Lung (tissue), 11 donors: ENCODE measurements at regions not wholly inside any gene's neighbourhood (a gene's known extent, or its start where the extent isn't known, plus 50 kb on each side); places are given as distances from the start of the nearest gene placed in this dataset.

Experiments
- ATAC-seq: fragments of 200-7000 bp; cut with Tn5 transposase; one replicate; pipeline ENCODE4 v1.9.1; 2020; ENCODE audit warnings: moderate number of reproducible peaks; ENCODE audit not compliant: insufficient read depth, low FRiP score
- DNase-seq, 3 donors: peaks; one replicate each; pipeline ENCODE4 v3.0.0-alpha.2; 2013 to 2017
- H3K27ac ChIP-seq, 2 donors: one replicate each; pipeline ENCODE4 v1.5.1; 2013; ENCODE audit warnings: mild to moderate bottlenecking in 2 of 2, moderate library complexity in 2 of 2, control low read depth in 1 of 2, inconsistent platforms in 1 of 2, low read depth in 1 of 2, low read length in 1 of 2
- H3K27me3 ChIP-seq, 3 donors: one replicate each; pipeline ENCODE4 v1.5.1; 2013; ENCODE audit warnings: low read length in 2 of 3; ENCODE audit not compliant: control insufficient read depth in 3 of 3, insufficient read depth in 3 of 3
- H3K36me3 ChIP-seq, 4 donors: one replicate each; pipeline ENCODE4 v1.5.1; 2013; ENCODE audit warnings: low read length in 4 of 4, mild to moderate bottlenecking in 1 of 4, moderate library complexity in 1 of 4; ENCODE audit not compliant: control insufficient read depth in 4 of 4, insufficient read depth in 4 of 4
- H3K4me1 ChIP-seq, 5 donors: one replicate each; pipeline ENCODE4 v1.5.1; 2013; ENCODE audit warnings: low read length in 5 of 5, mild to moderate bottlenecking in 2 of 5, moderate library complexity in 1 of 5; ENCODE audit not compliant: control insufficient read depth in 5 of 5, insufficient read depth in 5 of 5
- H3K4me3 ChIP-seq: one replicate; pipeline ENCODE4 v1.5.1; 2013; ENCODE audit warnings: mild to moderate bottlenecking, control low read depth, moderate library complexity
- H3K9ac ChIP-seq, 2 donors: one replicate each; pipeline ENCODE4 v1.5.1; 2013; ENCODE audit warnings: low read length in 2 of 2, control low read depth in 1 of 2; ENCODE audit not compliant: insufficient read depth in 1 of 2
- H3K9me3 ChIP-seq, 4 donors: one replicate each; pipeline ENCODE4 v1.5.1; 2013; ENCODE audit warnings: low read length in 3 of 4, mild to moderate bottlenecking in 1 of 4, moderate library complexity in 1 of 4; ENCODE audit not compliant: control insufficient read depth in 4 of 4, insufficient read depth in 3 of 4
- WGBS, 2 donors: extraction: QIAGEN DNeasy Blood & Tissue Kit; methylation state at CpG; one replicate each; pipeline ENCODE4 v1.1.7; 2013; 5-methylcytosine and 5-hydroxymethylcytosine counted together
- TF ChIP-seq, protein P1 (sequence below): IDR thresholded peaks from 2 replicates; pipeline ENCODE4 v1.5.1; 2012; ENCODE audit warnings: mild to moderate bottlenecking; ENCODE audit errors: control extremely low read depth, extremely low read depth
- donor health status: control.
- donor health status: control.
- donor health status: Bipolar disorder and iron deficiency.
- donor health status: healthy.
- donor health status: DM: yes; HTN: yes; CAD: no.

GRCh38 chr3:193754719-193755118 is 161.7 kb downstream of the OPA1 start:
- TF ChIP-seq, protein P1, sequence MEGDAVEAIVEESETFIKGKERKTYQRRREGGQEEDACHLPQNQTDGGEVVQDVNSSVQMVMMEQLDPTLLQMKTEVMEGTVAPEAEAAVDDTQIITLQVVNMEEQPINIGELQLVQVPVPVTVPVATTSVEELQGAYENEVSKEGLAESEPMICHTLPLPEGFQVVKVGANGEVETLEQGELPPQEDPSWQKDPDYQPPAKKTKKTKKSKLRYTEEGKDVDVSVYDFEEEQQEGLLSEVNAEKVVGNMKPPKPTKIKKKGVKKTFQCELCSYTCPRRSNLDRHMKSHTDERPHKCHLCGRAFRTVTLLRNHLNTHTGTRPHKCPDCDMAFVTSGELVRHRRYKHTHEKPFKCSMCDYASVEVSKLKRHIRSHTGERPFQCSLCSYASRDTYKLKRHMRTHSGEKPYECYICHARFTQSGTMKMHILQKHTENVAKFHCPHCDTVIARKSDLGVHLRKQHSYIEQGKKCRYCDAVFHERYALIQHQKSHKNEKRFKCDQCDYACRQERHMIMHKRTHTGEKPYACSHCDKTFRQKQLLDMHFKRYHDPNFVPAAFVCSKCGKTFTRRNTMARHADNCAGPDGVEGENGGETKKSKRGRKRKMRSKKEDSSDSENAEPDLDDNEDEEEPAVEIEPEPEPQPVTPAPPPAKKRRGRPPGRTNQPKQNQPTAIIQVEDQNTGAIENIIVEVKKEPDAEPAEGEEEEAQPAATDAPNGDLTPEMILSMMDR = no peak
- Histone ChIP-seq H3K27ac (no peak overlapping the region), H3K36me3 (no peaks in the 10 kb centered on the region), H3K4me3 (no peak overlapping the region), H3K9me3 (peaks cover 0 to 10% (median 6%) of the 10 kb centered on the region in 4 donors), H3K27me3 (no peaks in the 10 kb centered on the region), H3K9ac (no peak overlapping the region), H3K4me1 (no peaks in the 10 kb centered on the region)
- no peak for DNase-seq
- no peak for ATAC-seq

DNA sequence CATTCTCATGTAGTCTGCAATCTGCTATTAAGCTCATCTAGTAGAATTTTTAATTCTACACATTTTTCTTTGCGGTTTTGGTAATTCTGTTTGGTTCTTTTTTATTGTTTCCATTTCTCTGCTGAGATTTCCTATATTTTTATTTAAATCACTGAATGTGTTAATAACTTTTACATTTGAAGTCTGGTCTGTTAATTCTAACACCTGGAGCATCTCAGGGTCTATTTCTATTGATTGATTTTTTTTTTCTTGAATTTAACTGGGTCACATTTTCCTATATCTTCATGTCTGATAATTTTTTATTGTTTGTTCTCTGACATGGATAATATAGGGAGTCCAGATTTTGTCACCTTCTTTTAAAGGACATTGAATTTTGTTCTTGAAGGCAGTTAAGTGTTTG is 163.5 kb downstream of the OPA1 start:
- H3K9ac ChIP-seq = no peak overlapping the region
- H3K36me3 ChIP-seq = no peaks in the 10 kb centered on the region
- WGBS, 2 donors = 94 to 99% methylated on average over 1 of the region's 1 CpG
- TF ChIP-seq, protein P1 = no peak
- no peaks in the 10 kb centered on the region for H3K4me1 ChIP-seq
- no peak for DNase-seq
- H3K9me3 ChIP-seq = peaks cover 0 to 10% (median 6%) of the 10 kb centered on the region in 4 donors
- no peak overlapping the region for H3K4me3 ChIP-seq
- ATAC-seq = no peak
- no peaks in the 10 kb centered on the region for H3K27me3 ChIP-seq
- no peak overlapping the region for H3K27ac ChIP-seq

GRCh38 chr3:193757457-193757856 is 164.4 kb downstream of the OPA1 start:
- TF ChIP-seq, protein P1 = no peak
- H3K4me1 ChIP-seq = no peaks in the 10 kb centered on the region
- H3K27ac ChIP-seq = no peak overlapping the region
- H3K36me3 ChIP-seq = no peaks in the 10 kb centered on the region
- no peak for DNase-seq
- no peak overlapping the region for H3K9ac ChIP-seq
- H3K27me3 ChIP-seq = no peaks in the 10 kb centered on the region
- H3K4me3 ChIP-seq = no peak overlapping the region
- peaks cover 0 to 10% (median 6%) of the 10 kb centered on the region in 4 donors for H3K9me3 ChIP-seq
- 90 to 94% methylated on average over 2 of the region's 2 CpGs for WGBS, 2 donors
- ATAC-seq = no peak

DNA sequence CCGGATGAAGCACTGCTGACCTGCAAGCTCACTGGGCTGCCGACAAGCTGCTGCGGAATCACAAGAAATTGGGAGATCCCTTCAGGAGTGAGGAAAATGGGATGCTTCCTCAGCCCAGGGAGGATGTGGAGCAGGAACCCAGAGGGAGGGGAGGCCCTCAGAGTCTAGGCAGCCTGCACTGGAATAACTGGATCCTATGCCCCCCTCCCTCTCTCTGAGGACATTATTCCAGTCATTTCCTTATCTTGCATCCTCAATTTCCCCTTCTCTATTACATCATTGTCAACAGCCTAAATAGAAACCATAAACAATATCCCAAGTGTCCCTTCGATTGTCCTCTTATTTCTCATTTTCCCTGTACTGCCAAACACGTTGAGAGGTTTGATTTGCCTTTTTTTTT is 169.0 kb downstream of the OPA1 start:
- no peak overlapping the region for H3K27ac ChIP-seq
- no peak for ATAC-seq
- TF ChIP-seq, protein P1 = no peak

More for the DNA sequence above, 169.0 kb downstream of the OPA1 start:
- H3K4me3 ChIP-seq = no peak overlapping the region
- DNase-seq = no peak
- no peaks in the 10 kb centered on the region for H3K4me1 ChIP-seq
- 71 to 85% methylated on average over 5 of the region's 5 CpGs for WGBS, 2 donors
- H3K9ac ChIP-seq = no peak overlapping the region
- peaks cover 0 to 6% (median 3%) of the 10 kb centered on the region in 4 donors for H3K9me3 ChIP-seq
- no peaks in the 10 kb centered on the region for H3K27me3 ChIP-seq
- no peaks in the 10 kb centered on the region for H3K36me3 ChIP-seq
